Retinal pigment epithelial cell (primary cell): ENCODE measurements at regions not wholly inside any gene's neighbourhood (a gene's known extent, or its start where the extent isn't known, plus 50 kb on each side); places are given as distances from the start of the nearest gene placed in this dataset.

Experiments used
- DNase-seq: peaks from one replicate; pipeline ENCODE4 v3.0.0-alpha.2; 2010; ENCODE audit warnings: low read depth
- H3K4me3 ChIP-seq: 2 replicates; pipeline ENCODE4 v1.5.1; 2011; ENCODE audit warnings: mild to moderate bottlenecking, low read length, control low read depth, moderate library complexity
- CTCF ChIP-seq: conservative IDR thresholded peaks from 2 replicates; pipeline ENCODE4 v1.5.1; 2011; ENCODE audit warnings: low read depth, low read length, control low read depth, inconsistent platforms

- DNase-seq, result no peak
- H3K4me3 ChIP-seq, result no peak overlapping the region
- no peak for TF ChIP-seq CTCF
Measured at GRCh38 chr2:236679884-236680860, 110.5 kb downstream of the ACKR3 start.

- no peak for TF ChIP-seq CTCF
- no peak for DNase-seq
- no peak overlapping the region for H3K4me3 ChIP-seq
Measured at GRCh38 chr2:236682651-236683422, 113.2 kb downstream of the ACKR3 start.

GRCh38 chr2:236684504-236685256 is 115.1 kb downstream of the ACKR3 start:
- DNase-seq, result no peak
- H3K4me3 ChIP-seq, result no peak overlapping the region
- no peak for TF ChIP-seq CTCF

- DNase-seq, result no peak
- no peak for TF ChIP-seq CTCF
Measured at GRCh38 chr2:236685361-236685760, 115.7 kb downstream of the ACKR3 start.

GRCh38 chr2:236685979-236686520 is 116.4 kb downstream of the ACKR3 start:
- DNase-seq, result no peak
- no peak for TF ChIP-seq CTCF

More at GRCh38 chr2:236685361-236685760, 115.7 kb downstream of the ACKR3 start:
- no peak overlapping the region for H3K4me3 ChIP-seq

GRCh38 chr2:236686561-236686960 is 116.9 kb downstream of the ACKR3 start:
- DNase-seq, result no peak
- TF ChIP-seq CTCF, result no peak
- no peak overlapping the region for H3K4me3 ChIP-seq

More at GRCh38 chr2:236685979-236686520, 116.4 kb downstream of the ACKR3 start:
- H3K4me3 ChIP-seq, result no peak overlapping the region
